NOMO-1 treated with DMSO at 0.1 percent for 48 hours (cell line): ENCODE measurements at regions not wholly inside any gene's neighbourhood (a gene's known extent, or its start where the extent isn't known, plus 50 kb on each side); places are given as distances from the start of the nearest gene placed in this dataset.
A peak's percentile ranks its signal among the peaks of the same experiment; 100 is the strongest.

ENCODE experiments used
- DNase-seq: peaks from one replicate; lab custom pipeline; 2025; ENCODE audit not compliant: unreplicated experiment; lab: John Stamatoyannopoulos, UW

DNA sequence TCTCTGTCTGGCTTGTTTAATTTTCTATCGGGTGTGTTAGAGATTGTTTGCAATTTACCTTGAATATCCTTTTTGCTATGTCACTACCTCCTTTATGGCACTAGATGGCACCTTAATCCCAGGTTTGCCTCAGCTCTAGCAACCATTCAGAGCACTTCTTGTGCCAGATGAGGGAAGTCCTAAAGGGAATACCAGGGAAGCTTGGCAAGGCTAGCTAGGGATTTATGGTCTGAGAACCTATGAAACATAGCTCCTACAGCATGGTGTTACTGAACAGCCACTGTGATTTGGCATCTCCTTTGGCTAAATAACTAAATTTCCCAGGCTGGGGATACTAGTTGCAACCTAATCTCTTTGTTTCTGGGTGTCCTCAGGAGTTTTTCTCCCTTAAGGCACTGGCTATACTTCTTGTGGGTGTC, 69.0 kb upstream of the VOPP1 start:
- DNase-seq = peak; percentile 52

DNA sequence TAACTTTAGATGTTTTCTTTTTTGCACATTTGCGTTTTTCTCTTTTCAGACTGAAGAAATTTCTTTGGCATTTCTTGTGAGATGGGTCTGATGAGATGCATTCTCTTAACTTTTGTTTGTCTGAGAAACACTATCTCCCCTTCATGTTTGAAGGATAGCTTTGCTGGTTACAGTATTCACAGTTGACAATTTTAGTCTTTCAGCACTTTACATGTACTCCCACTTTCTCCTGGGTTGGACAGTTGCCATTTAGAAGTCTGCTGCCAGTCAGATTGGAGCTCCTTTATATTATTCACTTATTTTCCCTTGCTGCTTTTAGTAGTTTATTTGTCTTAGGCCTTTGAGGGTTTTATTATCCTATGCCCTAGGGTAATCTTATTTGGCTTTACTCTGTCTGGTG, 67.3 kb upstream of the VOPP1 start:
- DNase-seq = no peak

DNA sequence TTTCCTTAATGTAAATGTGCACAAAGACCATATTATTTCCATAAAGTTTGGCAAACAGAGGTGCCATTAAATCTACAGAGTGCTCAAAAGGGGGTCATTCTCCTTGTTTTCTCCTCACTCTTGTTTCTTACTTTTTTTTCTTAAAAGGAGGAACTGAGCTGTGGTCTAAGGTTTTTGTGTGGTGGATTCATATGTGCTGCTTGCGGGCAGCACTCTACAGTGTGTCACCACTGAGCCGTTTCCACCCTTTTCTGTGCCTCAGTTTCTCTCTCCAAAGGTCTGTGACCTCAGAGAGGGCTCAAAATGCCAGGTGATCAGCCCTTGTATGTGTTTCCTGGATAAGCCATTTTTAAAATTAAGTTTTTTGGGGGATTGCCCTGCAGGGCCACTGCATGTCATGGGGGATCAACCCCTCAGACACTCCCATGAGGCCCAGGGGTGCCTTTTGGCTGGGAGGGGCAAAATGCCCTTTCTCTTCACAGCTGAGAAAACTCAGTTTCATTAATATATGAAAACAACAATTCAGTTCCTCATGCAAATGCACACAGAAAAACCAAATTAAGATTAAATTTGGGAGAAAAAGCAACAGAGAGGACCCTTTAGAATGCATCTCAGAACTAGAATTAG, 56.9 kb upstream of the VOPP1 start:
- DNase-seq = no peak

DNA sequence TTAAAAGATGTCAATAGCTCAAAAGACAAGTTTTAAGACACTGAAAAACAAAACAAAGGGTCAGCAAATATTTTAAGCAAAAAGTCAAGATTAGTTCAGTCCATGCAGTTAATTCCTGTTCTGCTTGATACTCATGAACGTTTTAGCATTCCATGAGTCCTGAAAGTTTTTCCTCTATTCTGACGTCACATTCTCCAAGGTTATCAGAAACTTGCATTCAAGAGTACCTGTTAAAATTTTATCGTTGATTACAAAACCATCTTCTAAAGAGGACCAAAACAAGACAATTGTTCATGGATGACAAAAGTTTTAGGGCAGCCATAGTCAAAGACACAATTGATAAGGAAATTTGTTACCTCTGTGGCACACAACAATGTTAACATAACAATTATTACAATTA, 52.5 kb upstream of the VOPP1 start:
- DNase-seq = no peak

DNA sequence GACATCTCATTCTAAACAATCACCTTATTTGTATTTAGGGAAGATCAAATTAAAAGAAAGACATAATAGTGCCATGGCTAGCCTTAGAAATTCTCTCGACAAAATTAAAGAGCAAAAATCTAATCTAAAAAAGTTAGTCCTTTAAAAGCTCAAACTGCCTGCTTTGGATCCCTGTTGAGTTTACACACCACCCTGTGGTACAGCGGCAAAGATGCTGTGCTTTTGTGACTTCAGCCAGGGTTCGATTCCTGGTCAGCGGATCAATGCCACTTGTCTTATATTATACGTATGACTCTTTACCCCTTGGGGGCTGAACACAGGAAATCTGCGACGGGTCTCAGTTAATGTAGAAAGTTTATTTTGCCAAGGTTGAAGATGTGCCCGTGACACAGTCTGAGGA, 51.3 kb upstream of the VOPP1 start:
- DNase-seq = no peak

DNA sequence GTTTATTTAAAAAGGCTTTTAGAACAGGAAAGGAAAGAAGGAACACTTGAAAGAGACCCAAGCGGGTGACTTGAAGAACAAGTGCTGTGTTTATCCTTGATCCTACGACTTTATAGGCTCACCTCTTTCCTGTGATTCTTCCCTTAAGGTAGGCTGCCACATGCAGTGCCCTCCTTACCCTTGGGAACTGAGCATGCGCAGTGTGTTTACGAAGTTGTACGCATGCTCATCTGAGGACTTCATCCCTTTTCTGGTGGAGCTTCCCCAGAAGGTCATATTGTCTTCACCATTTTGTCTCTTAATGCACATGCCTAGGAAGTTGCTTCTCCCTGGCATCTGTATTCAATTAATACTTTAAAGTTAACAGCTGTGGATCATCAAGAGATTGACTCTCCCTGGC, 49.9 kb upstream of the VOPP1 start:
- no peak for DNase-seq
